ENCODE measurements at regions not wholly inside any gene's neighbourhood (a gene's known extent, or its start where the extent isn't known, plus 50 kb on each side); places are given as distances from the start of the nearest gene placed in this dataset.
"Not testable (repeated sequence)": the region's sequence is repeated elsewhere in the genome, so short reads cannot be mapped to it uniquely, and the experiment has no call there.

GRCh38 chr11:37843603-37844002 is 1245.6 kb upstream of the RAG2 start:
- no peak overlapping the region for H3K4me3 ChIP-seq

GRCh38 chr11:37841016-37841415 is 1243.0 kb upstream of the RAG2 start:
- H3K27me3 ChIP-seq (replicated peaks; ENCODE audit: insufficient read depth) = no peaks in the 10 kb centered on the region
- in situ Hi-C loops (cut with MboI) = no loop called here
- no peak overlapping the region for H3K9ac ChIP-seq
- no peak overlapping the region for H3K4me2 ChIP-seq (ENCODE audit: unreplicated experiment)
- DNase-seq = no peak
- H3K9me3 ChIP-seq (ENCODE audit: low read depth) = no peaks in the 10 kb centered on the region
- no peaks in the 10 kb centered on the region for H3K9me2 ChIP-seq (ENCODE audit: insufficient read depth)
- H3K4me1 ChIP-seq (ENCODE audit: insufficient read depth) = no peaks in the 10 kb centered on the region
- no peaks in the 10 kb centered on the region for H3F3A ChIP-seq (ENCODE audit: insufficient read depth)
- TF ChIP-seq EZH2 (IDR thresholded peaks at IDR 0.05; ENCODE audit: insufficient read depth, poor library complexity, severe bottlenecking) (no peak), EZH2phosphoT487 (IDR thresholded peaks at IDR 0.05; ENCODE audit: insufficient read depth, low read depth) (no peak)
- no peaks in the 10 kb centered on the region for H3K79me2 ChIP-seq (ENCODE audit: insufficient read depth)
- no peaks in the 10 kb centered on the region for H4K20me1 ChIP-seq (ENCODE audit: insufficient read depth)
- H3K4me3 ChIP-seq = no peak overlapping the region
- H3K27ac ChIP-seq = no peak overlapping the region
- H2AFZ ChIP-seq = no peak overlapping the region
- no peaks in the 10 kb centered on the region for H3K36me3 ChIP-seq (ENCODE audit: low read depth)
- 5 to 9% methylated on average over 2 of the region's 2 CpGs for WGBS, 2 experiments (ENCODE audit: low coverage in 1 of 2, low lambda C conversion rate in 2 of 2, missing lambda C conversion rate in 2 of 2)

More at GRCh38 chr11:37843603-37844002, 1245.6 kb upstream of the RAG2 start:
- no peak overlapping the region for H2AFZ ChIP-seq
- H3K4me1 ChIP-seq (ENCODE audit: insufficient read depth) = no peaks in the 10 kb centered on the region
- no peaks in the 10 kb centered on the region for H3K9me3 ChIP-seq (ENCODE audit: low read depth)
- H3K36me3 ChIP-seq (ENCODE audit: low read depth) = no peaks in the 10 kb centered on the region
- H3K4me2 ChIP-seq (ENCODE audit: unreplicated experiment) = no peak overlapping the region
- H4K20me1 ChIP-seq (ENCODE audit: insufficient read depth) = no peaks in the 10 kb centered on the region
- no peak for DNase-seq
- no peaks in the 10 kb centered on the region for H3K79me2 ChIP-seq (ENCODE audit: insufficient read depth)
- H3K9me2 ChIP-seq (ENCODE audit: insufficient read depth) = no peaks in the 10 kb centered on the region
- TF ChIP-seq EZH2 (IDR thresholded peaks at IDR 0.05; ENCODE audit: insufficient read depth, poor library complexity, severe bottlenecking) (no peak), EZH2phosphoT487 (IDR thresholded peaks at IDR 0.05; ENCODE audit: insufficient read depth, low read depth) (no peak)
- H3F3A ChIP-seq (ENCODE audit: insufficient read depth) = no peaks in the 10 kb centered on the region
- 14 to 15% methylated on average over 2 of the region's 2 CpGs for WGBS, 2 experiments (ENCODE audit: low coverage in 1 of 2, low lambda C conversion rate in 2 of 2, missing lambda C conversion rate in 2 of 2)
- no peak overlapping the region for H3K27ac ChIP-seq
- no peak overlapping the region for H3K9ac ChIP-seq
- no peaks in the 10 kb centered on the region for H3K27me3 ChIP-seq (replicated peaks; ENCODE audit: insufficient read depth)
- in situ Hi-C loops (cut with MboI) = no loop called here

DNA sequence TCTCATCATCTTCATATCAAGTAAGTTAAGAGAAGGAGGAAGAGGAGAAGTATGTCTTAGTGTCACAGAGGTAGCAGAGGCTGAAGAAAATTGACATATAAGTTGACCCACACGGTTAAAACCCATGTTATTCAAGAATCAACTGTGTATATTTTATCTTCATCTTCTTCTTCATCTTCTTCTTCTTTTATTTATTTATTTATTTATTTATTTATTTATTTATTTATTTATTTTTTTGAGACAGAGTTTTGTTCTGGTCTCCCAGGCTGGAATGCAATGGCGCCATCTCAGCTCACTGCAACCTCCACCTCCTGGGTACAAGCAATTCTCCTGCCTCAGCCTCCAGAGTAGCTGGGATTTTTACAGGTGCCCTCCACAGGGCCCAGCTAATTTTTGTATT is 1242.3 kb upstream of the RAG2 start:
- H3K36me3 ChIP-seq (ENCODE audit: low read depth); H3K4me2 ChIP-seq (ENCODE audit: unreplicated experiment); H3K79me2 ChIP-seq (ENCODE audit: insufficient read depth); H3K9ac ChIP-seq; H3K9me2 ChIP-seq (ENCODE audit: insufficient read depth); H3F3A ChIP-seq (ENCODE audit: insufficient read depth); H3K4me1 ChIP-seq (ENCODE audit: insufficient read depth); H3K9me3 ChIP-seq (ENCODE audit: low read depth); H3K4me3 ChIP-seq; H3K27ac ChIP-seq; H3K27me3 ChIP-seq (replicated peaks; ENCODE audit: insufficient read depth); H2AFZ ChIP-seq; DNase-seq; in situ Hi-C loops (cut with MboI); H4K20me1 ChIP-seq (ENCODE audit: insufficient read depth): not testable (repeated sequence)
- 20 to 32% methylated on average over 2 of the region's 2 CpGs for WGBS, 2 experiments (ENCODE audit: low coverage in 1 of 2, low lambda C conversion rate in 2 of 2, missing lambda C conversion rate in 2 of 2)

- Histone ChIP-seq H3K79me2 (ENCODE audit: insufficient read depth) (no peaks in the 10 kb centered on the region), H3K4me3 (no peak overlapping the region), H4K20me1 (ENCODE audit: insufficient read depth) (no peaks in the 10 kb centered on the region), H3F3A (ENCODE audit: insufficient read depth) (no peaks in the 10 kb centered on the region), H2AFZ (no peak overlapping the region), H3K9me2 (ENCODE audit: insufficient read depth) (no peaks in the 10 kb centered on the region), H3K4me2 (ENCODE audit: unreplicated experiment) (no peak overlapping the region), H3K9ac (no peak overlapping the region), H3K36me3 (ENCODE audit: low read depth) (no peaks in the 10 kb centered on the region), H3K9me3 (ENCODE audit: low read depth) (no peaks in the 10 kb centered on the region), H3K27ac (no peak overlapping the region), H3K4me1 (ENCODE audit: insufficient read depth) (no peaks in the 10 kb centered on the region), H3K27me3 (replicated peaks; ENCODE audit: insufficient read depth) (no peaks in the 10 kb centered on the region)
- TF ChIP-seq EZH2 (IDR thresholded peaks at IDR 0.05; ENCODE audit: insufficient read depth, poor library complexity, severe bottlenecking) = no peak
- no peak for TF ChIP-seq EZH2phosphoT487 (IDR thresholded peaks at IDR 0.05; ENCODE audit: insufficient read depth, low read depth)
- 26 to 36% methylated on average over 4 of the region's 4 CpGs for WGBS, 2 experiments (ENCODE audit: low coverage in 1 of 2, low lambda C conversion rate in 2 of 2, missing lambda C conversion rate in 2 of 2)
- no peak for DNase-seq
- in situ Hi-C loops (cut with MboI) = no loop called here
Measured at GRCh38 chr11:37830529-37830928, 1232.5 kb upstream of the RAG2 start.

DNA sequence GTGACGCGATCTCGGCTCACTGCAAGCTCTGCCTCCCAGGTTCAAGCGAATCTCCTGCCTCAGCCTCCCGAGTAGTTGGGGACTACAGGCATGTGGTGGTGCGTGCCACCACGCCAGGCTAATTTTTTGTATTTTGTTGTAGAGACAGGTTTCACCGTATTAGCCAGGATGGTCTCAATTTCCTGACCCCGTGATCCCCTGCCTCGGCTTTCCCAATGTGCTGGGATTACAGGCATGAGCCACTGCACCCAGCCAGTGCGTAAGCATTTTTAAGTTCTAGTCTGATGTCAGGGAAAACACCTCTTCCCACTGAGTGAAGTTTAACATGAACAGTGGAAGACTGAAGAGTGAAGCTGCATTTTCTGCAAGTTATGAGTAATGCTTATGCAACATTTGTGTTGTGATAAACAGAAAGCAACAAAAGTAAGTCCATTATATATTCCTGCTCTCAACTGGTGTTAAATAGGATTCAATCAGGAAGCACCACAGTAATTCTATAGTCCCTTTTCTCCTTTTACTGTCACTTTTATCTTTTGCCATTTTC is 1219.8 kb upstream of the RAG2 start:
- no peak overlapping the region for H3K9ac ChIP-seq
- H4K20me1 ChIP-seq (ENCODE audit: insufficient read depth) = no peaks in the 10 kb centered on the region
- in situ Hi-C loops (cut with MboI) = no loop called here
- no peak overlapping the region for H3K4me3 ChIP-seq
- H3K4me1 ChIP-seq (ENCODE audit: insufficient read depth) = no peaks in the 10 kb centered on the region
- no peaks in the 10 kb centered on the region for H3K27me3 ChIP-seq (replicated peaks; ENCODE audit: insufficient read depth)
- H3K27ac ChIP-seq = no peak overlapping the region
- TF ChIP-seq EZH2phosphoT487 (IDR thresholded peaks at IDR 0.05; ENCODE audit: insufficient read depth, low read depth) (no peak), EZH2 (IDR thresholded peaks at IDR 0.05; ENCODE audit: insufficient read depth, poor library complexity, severe bottlenecking) (no peak)
- no peak for DNase-seq
- WGBS, 2 experiments (ENCODE audit: low coverage in 1 of 2, low lambda C conversion rate in 2 of 2, missing lambda C conversion rate in 2 of 2) = 29 to 32% methylated on average over 11 of the region's 11 CpGs
- no peaks in the 10 kb centered on the region for H3K36me3 ChIP-seq (ENCODE audit: low read depth)
- H3F3A ChIP-seq (ENCODE audit: insufficient read depth) = no peaks in the 10 kb centered on the region
- no peak overlapping the region for H2AFZ ChIP-seq
- no peaks in the 10 kb centered on the region for H3K79me2 ChIP-seq (ENCODE audit: insufficient read depth)
- no peak overlapping the region for H3K4me2 ChIP-seq (ENCODE audit: unreplicated experiment)
- H3K9me3 ChIP-seq (ENCODE audit: low read depth) = peaks cover 6% of the 10 kb centered on the region
- no peaks in the 10 kb centered on the region for H3K9me2 ChIP-seq (ENCODE audit: insufficient read depth)

All from GM23248 (cell line).